ENCODE measurements at regions not wholly inside any gene's neighbourhood (a gene's known extent, or its start where the extent isn't known, plus 50 kb on each side); places are given as distances from the start of the nearest gene placed in this dataset.

DNA sequence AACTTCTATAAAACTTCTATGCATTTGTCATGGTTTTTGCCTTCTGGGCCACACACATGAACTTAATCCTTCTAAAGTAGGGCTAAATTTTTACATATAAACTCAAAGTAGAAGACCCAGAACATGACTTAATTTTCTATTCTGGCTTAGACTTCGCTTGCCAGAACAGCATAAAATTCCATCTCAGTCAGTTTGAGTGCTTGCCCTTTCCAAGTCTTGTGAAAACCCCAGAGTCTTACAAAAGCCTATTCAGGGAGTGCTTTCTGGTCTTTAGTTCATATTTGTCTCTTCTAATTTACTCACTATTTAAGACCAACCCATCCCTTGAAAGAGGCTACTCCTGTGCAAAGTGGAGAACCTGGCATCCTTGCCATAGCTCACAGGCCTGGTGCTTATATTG is 201.6 kb upstream of the MEOX2 start:
- Mint-ChIP-seq H3K36me3 (no peaks in the 10 kb centered on the region), H3K4me1 (no peaks in the 10 kb centered on the region), H3K27me3 (no peaks in the 10 kb centered on the region), H3K9me3 (no peaks in the 10 kb centered on the region), H3K4me3 (no peak overlapping the region), H3K27ac (no peak overlapping the region)
- no peak for DNase-seq

DNA sequence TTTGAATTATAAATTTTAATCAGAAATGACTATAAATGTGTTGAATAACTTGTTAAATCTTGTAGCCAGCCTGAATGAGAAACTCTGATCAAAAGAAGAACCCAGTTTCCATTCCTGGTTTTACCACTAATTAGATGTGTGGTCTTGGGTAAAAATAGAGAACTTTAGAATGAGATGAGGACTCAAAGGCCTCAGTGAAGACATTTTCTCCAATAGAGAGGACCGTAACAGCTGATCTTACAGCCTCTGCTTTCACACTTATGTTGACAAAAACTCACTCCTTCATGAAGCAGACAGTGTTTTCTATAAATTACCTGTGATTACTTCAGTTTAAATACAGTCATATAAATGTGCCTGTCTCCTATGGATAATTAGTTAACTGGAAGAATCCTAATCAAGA is 200.1 kb upstream of the MEOX2 start:
- H3K9me3 Mint-ChIP-seq: peaks cover 5% of the 10 kb centered on the region
- no peak for DNase-seq
- no peaks in the 10 kb centered on the region for H3K36me3 Mint-ChIP-seq
- H3K4me1 Mint-ChIP-seq: no peaks in the 10 kb centered on the region
- H3K27me3 Mint-ChIP-seq: no peaks in the 10 kb centered on the region
- no peak overlapping the region for H3K4me3 Mint-ChIP-seq
- H3K27ac Mint-ChIP-seq: no peak overlapping the region

DNA sequence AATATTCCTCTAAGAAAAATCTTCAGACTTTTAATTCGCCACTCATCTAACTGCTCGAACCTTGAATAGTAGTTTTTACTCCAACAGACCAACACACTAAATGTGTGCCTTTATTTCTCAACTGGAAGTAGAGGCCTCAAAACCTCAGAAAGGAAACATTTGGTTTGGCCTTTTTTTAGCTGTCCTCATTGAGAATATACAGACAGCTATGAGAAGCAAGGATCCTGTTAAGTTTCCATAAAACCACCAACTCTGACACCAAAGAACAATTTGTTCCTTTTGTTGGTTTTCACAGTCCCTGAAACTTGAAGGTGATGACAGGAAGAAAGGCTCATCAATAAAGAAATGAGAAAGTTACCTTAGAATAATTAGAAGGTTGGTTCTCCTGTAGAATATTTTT is 199.2 kb upstream of the MEOX2 start:
- Mint-ChIP-seq H3K27me3 (no peaks in the 10 kb centered on the region), H3K9me3 (peaks cover 5% of the 10 kb centered on the region), H3K4me3 (no peak overlapping the region), H3K4me1 (no peaks in the 10 kb centered on the region), H3K36me3 (no peaks in the 10 kb centered on the region), H3K27ac (no peak overlapping the region)
- DNase-seq: no peak

DNA sequence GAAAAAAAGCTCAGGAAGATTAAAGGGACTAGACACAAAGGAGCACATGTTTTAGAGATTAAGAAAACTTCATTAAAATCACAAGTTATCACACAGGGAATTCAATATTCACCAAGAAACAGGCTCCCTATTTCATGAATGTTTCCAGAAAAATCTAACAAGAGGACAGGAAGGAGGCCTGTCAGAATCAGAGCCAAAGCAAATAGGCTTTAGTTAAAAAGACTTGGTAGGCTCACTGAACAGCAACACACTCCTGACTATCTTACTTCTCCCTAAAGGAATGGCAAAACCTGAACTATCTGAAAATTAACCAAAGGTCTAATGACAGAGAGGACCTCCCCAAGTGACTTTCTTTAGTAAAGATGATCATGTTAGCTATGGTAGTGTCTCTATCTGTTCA is 188.3 kb upstream of the MEOX2 start:
- no peak for DNase-seq
- Mint-ChIP-seq H3K4me3 (no peak overlapping the region), H3K27me3 (no peaks in the 10 kb centered on the region), H3K36me3 (no peaks in the 10 kb centered on the region), H3K4me1 (no peaks in the 10 kb centered on the region), H3K27ac (no peak overlapping the region), H3K9me3 (peaks cover 2% of the 10 kb centered on the region)

DNA sequence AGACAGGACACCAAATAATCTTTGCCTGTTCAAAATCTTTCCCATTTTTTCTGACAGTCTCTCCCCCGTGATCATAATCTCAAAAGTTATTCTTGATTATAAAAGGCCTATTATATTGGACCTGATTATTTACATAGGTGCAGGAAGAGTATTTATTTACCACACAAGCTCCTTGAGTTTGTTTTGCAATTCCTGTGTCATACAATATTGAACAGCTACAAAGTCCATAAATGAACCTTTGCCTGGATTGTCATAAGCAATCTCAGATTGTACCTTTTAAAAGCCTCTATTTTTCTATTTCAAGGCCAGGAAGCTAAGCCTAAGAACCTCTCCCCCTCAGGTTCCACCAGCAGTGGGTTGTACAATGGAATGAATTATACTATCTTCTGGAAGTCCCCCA is 183.9 kb upstream of the MEOX2 start:
- H3K27me3 Mint-ChIP-seq: no peaks in the 10 kb centered on the region
- no peaks in the 10 kb centered on the region for H3K9me3 Mint-ChIP-seq
- no peaks in the 10 kb centered on the region for H3K36me3 Mint-ChIP-seq
- H3K4me1 Mint-ChIP-seq: no peaks in the 10 kb centered on the region
- no peak for DNase-seq
- no peak overlapping the region for H3K27ac Mint-ChIP-seq
- no peak overlapping the region for H3K4me3 Mint-ChIP-seq

DNA sequence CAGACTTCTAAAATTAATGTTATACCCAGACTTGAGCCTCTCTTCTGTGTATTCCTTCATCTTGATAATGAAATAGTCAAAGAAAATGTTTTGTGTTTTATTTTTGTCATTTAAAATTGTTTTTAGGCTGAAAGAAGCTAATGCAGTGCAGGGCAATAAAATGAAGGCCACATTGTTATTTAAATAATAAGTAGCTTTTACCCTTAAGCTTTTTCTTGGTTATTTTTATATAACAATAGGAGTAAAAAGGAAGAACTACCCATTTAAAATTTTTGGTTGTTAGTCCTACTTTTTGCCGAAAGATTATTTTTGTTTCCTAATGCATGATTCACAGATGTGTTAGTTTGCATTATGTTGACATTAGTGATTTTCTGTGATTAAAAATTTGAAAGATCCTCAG is 181.0 kb upstream of the MEOX2 start:
- Mint-ChIP-seq H3K27me3 (no peaks in the 10 kb centered on the region), H3K36me3 (no peaks in the 10 kb centered on the region), H3K4me3 (no peak overlapping the region), H3K9me3 (no peaks in the 10 kb centered on the region), H3K27ac (no peak overlapping the region), H3K4me1 (no peaks in the 10 kb centered on the region)
- no peak for DNase-seq

DNA sequence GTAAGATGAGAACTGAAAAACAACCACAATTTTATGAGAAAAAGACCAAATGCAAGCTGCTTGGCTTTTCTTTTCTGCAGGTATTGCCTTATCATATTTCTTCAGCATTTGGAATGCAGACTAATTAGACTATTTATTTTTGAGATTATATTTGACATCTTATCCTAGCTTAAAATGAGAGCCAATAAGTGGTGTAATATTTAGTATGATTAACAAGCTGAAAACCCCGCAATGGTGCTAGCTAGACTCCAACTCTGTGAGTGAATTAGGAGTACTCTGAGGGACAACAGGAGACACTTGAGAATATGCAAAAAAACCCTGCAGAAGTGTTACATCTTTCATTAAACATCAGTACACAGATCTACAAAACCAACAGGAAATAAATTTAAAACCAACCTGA is 180.3 kb upstream of the MEOX2 start:
- no peaks in the 10 kb centered on the region for H3K36me3 Mint-ChIP-seq
- DNase-seq: no peak
- H3K4me1 Mint-ChIP-seq: no peaks in the 10 kb centered on the region
- H3K9me3 Mint-ChIP-seq: no peaks in the 10 kb centered on the region
- no peaks in the 10 kb centered on the region for H3K27me3 Mint-ChIP-seq
- no peak overlapping the region for H3K27ac Mint-ChIP-seq
- H3K4me3 Mint-ChIP-seq: no peak overlapping the region

DNA sequence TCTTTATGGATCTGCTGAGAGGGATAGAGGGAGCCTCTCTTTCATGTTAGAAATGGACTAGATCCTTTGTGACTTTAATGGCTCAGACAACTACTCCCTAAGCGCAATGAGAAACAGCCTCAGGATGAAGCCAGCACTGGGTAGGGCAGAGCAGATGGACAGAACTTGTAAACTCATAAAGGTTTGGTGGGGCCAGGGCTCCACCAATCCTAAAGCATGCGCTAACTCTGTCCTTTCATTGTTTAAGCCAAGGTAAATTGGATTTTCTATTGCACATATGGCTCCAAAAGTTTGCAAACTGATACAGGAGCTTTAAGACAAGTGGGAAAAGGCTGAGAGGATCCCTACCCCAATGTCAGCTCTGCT is 178.1 kb upstream of the MEOX2 start:
- H3K27me3 Mint-ChIP-seq: no peaks in the 10 kb centered on the region
- no peak overlapping the region for H3K27ac Mint-ChIP-seq
- no peaks in the 10 kb centered on the region for H3K9me3 Mint-ChIP-seq

DNA sequence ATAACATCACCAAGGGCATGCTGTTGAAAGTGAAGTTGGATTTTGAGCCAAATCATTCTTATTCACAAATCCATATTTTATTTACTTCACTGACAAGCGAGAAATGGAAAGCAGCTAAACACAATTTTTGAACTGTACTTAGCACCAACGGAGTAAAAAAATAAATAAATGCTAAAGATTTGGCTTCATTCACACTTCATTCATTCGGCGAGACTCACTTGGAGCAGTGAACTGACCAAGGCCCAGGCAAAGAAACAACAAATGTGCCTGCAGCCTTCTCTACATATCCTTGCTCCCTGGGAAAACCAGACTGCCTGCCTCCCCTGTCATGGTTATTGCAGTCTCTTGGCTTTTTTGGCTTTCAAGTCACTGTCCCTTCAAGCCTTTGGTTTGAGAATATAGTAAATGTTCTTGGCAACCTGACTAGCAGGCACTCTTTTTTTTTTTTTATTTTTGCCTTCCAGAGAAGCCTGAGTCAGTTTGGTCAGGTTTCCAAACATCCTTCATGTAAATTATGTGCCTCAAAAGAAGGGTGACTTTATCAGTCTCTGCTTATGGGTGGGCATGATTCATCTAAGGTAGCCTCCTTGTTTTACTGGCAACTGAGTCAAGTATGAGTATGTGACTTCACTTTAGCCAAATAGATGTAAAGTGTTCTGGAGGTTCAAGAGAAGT is 177.6 kb upstream of the MEOX2 start:
- peaks cover 3% of the 10 kb centered on the region for H3K9me3 Mint-ChIP-seq
- H3K4me1 Mint-ChIP-seq: no peaks in the 10 kb centered on the region
- no peak for DNase-seq
- no peaks in the 10 kb centered on the region for H3K36me3 Mint-ChIP-seq
- no peaks in the 10 kb centered on the region for H3K27me3 Mint-ChIP-seq
- no peak overlapping the region for H3K27ac Mint-ChIP-seq
- H3K4me3 Mint-ChIP-seq: no peak overlapping the region

More for the DNA sequence above, 178.1 kb upstream of the MEOX2 start:
- Mint-ChIP-seq H3K4me1 (no peaks in the 10 kb centered on the region), H3K36me3 (no peaks in the 10 kb centered on the region), H3K4me3 (no peak overlapping the region)
- DNase-seq: no peak

DNA sequence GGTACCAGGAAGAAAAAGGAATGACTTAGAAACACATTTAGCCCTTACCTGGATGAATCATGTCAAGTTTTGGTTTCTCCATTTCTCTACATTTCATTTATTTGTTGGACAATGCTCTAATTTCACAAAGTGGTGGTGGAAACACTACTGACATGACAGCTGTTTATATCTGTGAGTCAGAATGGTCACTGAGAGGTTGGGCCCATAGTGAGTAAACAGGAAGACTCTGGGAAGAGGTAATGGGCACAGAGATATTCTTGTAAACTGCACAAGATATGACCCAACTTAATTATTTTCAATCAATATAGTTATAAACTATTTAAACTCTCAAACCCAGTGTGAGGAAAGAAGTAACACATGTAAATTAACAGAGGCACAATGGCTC is 176.3 kb upstream of the MEOX2 start:
- Mint-ChIP-seq H3K36me3 (no peaks in the 10 kb centered on the region), H3K9me3 (peaks cover 5% of the 10 kb centered on the region), H3K27ac (no peak overlapping the region), H3K4me3 (no peak overlapping the region), H3K27me3 (no peaks in the 10 kb centered on the region), H3K4me1 (no peaks in the 10 kb centered on the region)
- DNase-seq: no peak

DNA sequence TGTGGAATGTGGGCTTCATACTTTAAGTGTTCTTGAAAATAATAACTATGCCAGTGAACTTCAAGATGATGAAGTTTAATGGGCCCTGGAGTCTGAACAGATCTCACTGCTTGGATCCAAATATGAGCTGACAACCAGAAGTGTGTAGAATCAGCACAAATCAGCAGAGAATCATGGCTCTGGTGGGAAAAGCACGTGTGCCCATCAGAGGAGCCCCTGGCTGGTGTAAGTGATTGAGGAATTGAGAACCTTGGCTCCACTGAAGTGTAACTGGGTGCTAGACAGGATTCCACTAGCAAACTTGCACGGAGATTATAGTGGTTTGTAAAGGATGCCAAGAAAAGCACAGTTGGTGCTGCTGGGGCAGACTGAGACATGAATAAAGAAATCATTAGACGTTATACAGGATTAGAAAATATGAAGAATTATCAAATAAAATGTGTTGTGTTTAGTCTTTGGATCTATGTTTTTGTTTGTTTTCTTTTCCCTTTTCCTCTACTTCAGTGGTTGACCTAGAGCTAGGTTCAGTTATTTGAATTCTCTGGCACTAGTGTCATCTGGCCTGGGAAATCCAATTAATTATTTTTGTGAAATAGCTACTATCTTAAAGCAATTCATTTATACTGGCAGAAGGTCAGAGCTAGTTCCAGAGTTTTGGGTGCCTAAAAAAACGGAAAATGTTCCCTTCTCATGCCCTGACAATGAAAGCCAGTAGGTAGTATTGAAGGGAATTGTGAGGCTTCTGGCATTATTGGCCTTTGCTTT is 175.7 kb upstream of the MEOX2 start:
- Mint-ChIP-seq H3K9me3 (peaks cover 5% of the 10 kb centered on the region), H3K36me3 (no peaks in the 10 kb centered on the region), H3K27me3 (no peaks in the 10 kb centered on the region), H3K27ac (no peak overlapping the region), H3K4me1 (no peaks in the 10 kb centered on the region), H3K4me3 (no peak overlapping the region)
- DNase-seq: no peak

DNA sequence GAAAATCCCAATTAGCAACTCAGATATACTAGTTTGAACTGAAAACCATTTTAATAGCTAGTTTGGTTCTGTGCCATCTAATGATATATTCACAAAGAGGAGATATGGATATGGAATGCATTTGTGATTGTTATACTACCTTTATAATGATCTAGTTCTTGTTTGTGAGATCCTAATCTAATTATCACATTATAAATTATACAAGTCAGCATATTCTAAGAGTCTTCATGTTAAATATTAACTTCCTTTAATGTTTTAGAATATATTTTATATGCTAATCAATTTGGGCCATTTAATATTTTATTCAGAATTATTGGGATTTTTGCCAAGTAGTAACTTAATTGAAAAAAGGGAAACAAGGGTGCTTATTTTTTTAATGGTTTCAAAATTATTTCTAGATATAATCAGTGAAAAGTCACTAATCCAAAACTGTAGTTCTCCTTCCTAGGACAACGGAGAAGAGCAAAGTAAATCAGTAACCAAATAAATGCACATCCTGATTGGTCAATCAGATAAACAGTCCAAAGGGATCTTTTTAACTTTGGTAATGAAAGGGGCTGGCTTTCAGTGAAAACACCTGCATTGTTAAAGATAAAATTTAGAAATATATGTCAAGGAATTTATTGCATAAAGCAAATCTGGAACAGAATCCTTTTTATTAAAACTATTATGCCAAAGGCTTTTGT is 173.9 kb upstream of the MEOX2 start:
- H3K4me3 Mint-ChIP-seq: no peak overlapping the region
- H3K9me3 Mint-ChIP-seq: peaks cover 5% of the 10 kb centered on the region
- no peaks in the 10 kb centered on the region for H3K27me3 Mint-ChIP-seq
- H3K4me1 Mint-ChIP-seq: no peaks in the 10 kb centered on the region
- no peaks in the 10 kb centered on the region for H3K36me3 Mint-ChIP-seq
- H3K27ac Mint-ChIP-seq: no peak overlapping the region
- no peak for DNase-seq

DNA sequence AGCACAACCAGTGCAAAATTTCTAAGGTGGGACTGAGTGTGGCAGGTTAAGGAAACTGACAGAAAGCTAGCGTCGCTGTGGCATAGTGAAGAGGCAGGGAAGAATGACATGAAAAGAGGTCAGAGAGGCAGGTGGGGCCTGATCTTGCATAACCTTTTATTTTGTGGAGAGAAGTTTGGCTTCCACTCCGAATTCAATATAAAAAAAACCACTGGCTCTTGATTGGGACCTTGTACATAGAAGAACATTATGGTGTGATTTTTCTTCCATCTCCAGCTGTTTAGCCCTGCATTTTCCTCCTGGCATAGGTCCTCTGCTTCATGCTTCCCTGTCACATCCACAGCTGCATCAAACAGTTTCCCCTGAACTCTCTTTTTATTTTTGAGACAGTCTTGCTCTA is 170.5 kb upstream of the MEOX2 start:
- Mint-ChIP-seq H3K9me3 (peaks cover 5% of the 10 kb centered on the region), H3K27ac (no peak overlapping the region), H3K4me3 (no peak overlapping the region), H3K36me3 (no peaks in the 10 kb centered on the region), H3K27me3 (no peaks in the 10 kb centered on the region), H3K4me1 (no peaks in the 10 kb centered on the region)
- no peak for DNase-seq

DNA sequence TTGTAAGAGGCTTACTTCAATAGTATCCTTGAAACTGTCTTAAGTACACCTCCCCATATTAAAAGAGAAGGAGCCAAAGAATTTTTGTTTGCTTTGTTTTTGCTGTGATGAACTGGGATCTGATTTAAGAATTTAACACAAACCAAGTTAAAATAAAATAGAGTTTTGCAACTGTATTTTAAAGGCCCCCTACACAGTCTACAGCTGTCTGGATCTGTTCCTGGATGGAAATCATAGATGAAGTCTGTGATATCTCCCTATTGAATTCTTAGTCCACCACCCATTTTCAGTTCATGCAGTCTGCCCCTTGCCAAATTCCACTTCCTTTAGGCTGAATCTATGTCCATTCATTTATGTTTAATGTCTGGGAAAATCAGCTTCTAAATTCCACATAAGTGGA is 169.8 kb upstream of the MEOX2 start:
- Mint-ChIP-seq H3K27ac (no peak overlapping the region), H3K27me3 (no peaks in the 10 kb centered on the region), H3K36me3 (no peaks in the 10 kb centered on the region), H3K4me1 (no peaks in the 10 kb centered on the region), H3K9me3 (peaks cover 5% of the 10 kb centered on the region), H3K4me3 (no peak overlapping the region)
- DNase-seq: no peak

DNA sequence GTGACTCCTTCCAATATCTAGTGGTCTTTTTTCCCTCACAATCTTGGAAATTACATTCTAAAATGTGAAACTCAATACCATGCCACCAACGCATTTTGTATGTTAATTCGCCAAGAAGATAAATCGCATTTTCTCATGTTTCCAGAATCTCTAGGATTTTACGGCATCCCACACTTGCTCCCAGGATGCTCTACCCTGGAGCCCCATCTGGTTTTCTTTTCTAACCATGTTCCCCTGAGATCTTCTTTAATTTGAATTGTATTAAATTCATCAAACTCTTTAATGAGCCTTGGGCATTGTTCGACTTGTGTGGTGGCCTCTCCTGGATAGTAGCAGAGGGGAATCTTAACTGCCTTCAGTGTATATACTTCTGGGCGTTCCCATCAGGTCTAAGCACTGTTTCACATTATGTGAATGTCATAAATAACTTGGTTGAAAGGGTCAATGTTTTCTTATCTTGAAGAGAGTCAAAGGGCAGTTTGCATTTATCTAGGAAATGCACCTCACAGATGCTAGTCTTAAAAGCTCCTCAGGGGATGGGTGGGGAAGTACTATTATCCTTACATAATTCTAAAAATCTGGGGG is 169.1 kb upstream of the MEOX2 start:
- Mint-ChIP-seq H3K4me3 (no peak overlapping the region), H3K4me1 (no peaks in the 10 kb centered on the region)

More for the DNA sequence above, 169.1 kb upstream of the MEOX2 start:
- no peaks in the 10 kb centered on the region for H3K36me3 Mint-ChIP-seq
- H3K27ac Mint-ChIP-seq: no peak overlapping the region
- peaks cover 5% of the 10 kb centered on the region for H3K9me3 Mint-ChIP-seq
- DNase-seq: no peak
- H3K27me3 Mint-ChIP-seq: no peaks in the 10 kb centered on the region

Measured in activated naive CD8-positive, alpha-beta T cell treated with anti-CD3 and anti-CD28 coated beads for 36 hours (primary cell).